ENCODE measurements at regions not wholly inside any gene's neighbourhood (a gene's known extent, or its start where the extent isn't known, plus 50 kb on each side); places are given as distances from the start of the nearest gene placed in this dataset.

GRCh38 chr3:76565496-76566210 is 474.2 kb upstream of the ROBO2 start:
- no peak overlapping the region for H3K9ac ChIP-seq (ENCODE audit: low read depth, low read length)
- H3K36me3 ChIP-seq (ENCODE audit: insufficient read depth, low read length) = no peaks in the 10 kb centered on the region
- H3K4me1 ChIP-seq (ENCODE audit: insufficient read depth, low read length) = peaks cover 15% of the 10 kb centered on the region; the same call in 1 of the 2 replicates
- no peaks in the 10 kb centered on the region for H3K9me3 ChIP-seq (ENCODE audit: control insufficient read depth, insufficient read depth, low read length)

GRCh38 chr3:76566211-76566534 is 473.7 kb upstream of the ROBO2 start:
- Histone ChIP-seq H3K4me1 (ENCODE audit: insufficient read depth, low read length) (peaks cover 13% of the 10 kb centered on the region; the same call in 1 of the 2 replicates), H3K9me3 (ENCODE audit: control insufficient read depth, insufficient read depth, low read length) (no peaks in the 10 kb centered on the region), H3K36me3 (ENCODE audit: insufficient read depth, low read length) (no peaks in the 10 kb centered on the region), H3K9ac (ENCODE audit: low read depth, low read length) (no peak overlapping the region)

GRCh38 chr3:76566904-76567303 is 473.0 kb upstream of the ROBO2 start:
- peaks cover 6% of the 10 kb centered on the region; the same call in 1 of the 2 replicates for H3K4me1 ChIP-seq (ENCODE audit: insufficient read depth, low read length)
- H3K9me3 ChIP-seq (ENCODE audit: control insufficient read depth, insufficient read depth, low read length) = no peaks in the 10 kb centered on the region
- H3K36me3 ChIP-seq (ENCODE audit: insufficient read depth, low read length) = no peaks in the 10 kb centered on the region
- no peak overlapping the region for H3K9ac ChIP-seq (ENCODE audit: low read depth, low read length)

GRCh38 chr3:76570436-76571057 is 469.4 kb upstream of the ROBO2 start:
- no peaks in the 10 kb centered on the region for H3K4me1 ChIP-seq (ENCODE audit: insufficient read depth, low read length)
- no peaks in the 10 kb centered on the region for H3K36me3 ChIP-seq (ENCODE audit: insufficient read depth, low read length)
- H3K9ac ChIP-seq (ENCODE audit: low read depth, low read length) = no peak overlapping the region
- H3K9me3 ChIP-seq (ENCODE audit: control insufficient read depth, insufficient read depth, low read length) = no peaks in the 10 kb centered on the region

- no peaks in the 10 kb centered on the region for H3K9me3 ChIP-seq (ENCODE audit: control insufficient read depth, insufficient read depth, low read length)
- no peak overlapping the region for H3K9ac ChIP-seq (ENCODE audit: low read depth, low read length)
- no peaks in the 10 kb centered on the region for H3K4me1 ChIP-seq (ENCODE audit: insufficient read depth, low read length)
- H3K36me3 ChIP-seq (ENCODE audit: insufficient read depth, low read length) = no peaks in the 10 kb centered on the region
These were observed 463.7 kb upstream of the ROBO2 start for GRCh38 chr3:76576201-76576600.

- H3K4me1 ChIP-seq (ENCODE audit: insufficient read depth, low read length) = no peaks in the 10 kb centered on the region
- H3K36me3 ChIP-seq (ENCODE audit: insufficient read depth, low read length) = no peaks in the 10 kb centered on the region
- no peaks in the 10 kb centered on the region for H3K9me3 ChIP-seq (ENCODE audit: control insufficient read depth, insufficient read depth, low read length)
- H3K9ac ChIP-seq (ENCODE audit: low read depth, low read length) = no peak overlapping the region
These were observed 457.8 kb upstream of the ROBO2 start for GRCh38 chr3:76582098-76582497.

- Histone ChIP-seq H3K4me1 (ENCODE audit: insufficient read depth, low read length) (no peaks in the 10 kb centered on the region), H3K36me3 (ENCODE audit: insufficient read depth, low read length) (no peaks in the 10 kb centered on the region), H3K9ac (ENCODE audit: low read depth, low read length) (no peak overlapping the region), H3K9me3 (ENCODE audit: control insufficient read depth, insufficient read depth, low read length) (no peaks in the 10 kb centered on the region)
These were observed 457.1 kb upstream of the ROBO2 start for GRCh38 chr3:76582632-76583378.

- Histone ChIP-seq H3K36me3 (ENCODE audit: insufficient read depth, low read length) (no peaks in the 10 kb centered on the region), H3K9me3 (ENCODE audit: control insufficient read depth, insufficient read depth, low read length) (no peaks in the 10 kb centered on the region), H3K9ac (ENCODE audit: low read depth, low read length) (no peak overlapping the region), H3K4me1 (ENCODE audit: insufficient read depth, low read length) (no peaks in the 10 kb centered on the region)
These were observed 454.0 kb upstream of the ROBO2 start for GRCh38 chr3:76585794-76586392.

- no peaks in the 10 kb centered on the region for H3K36me3 ChIP-seq (ENCODE audit: insufficient read depth, low read length)
These were observed 453.4 kb upstream of the ROBO2 start for GRCh38 chr3:76586471-76586870.

GRCh38 chr3:76610150-76610549 is 429.7 kb upstream of the ROBO2 start:
- Histone ChIP-seq H3K9me3 (ENCODE audit: control insufficient read depth, insufficient read depth, low read length) (no peaks in the 10 kb centered on the region), H3K4me1 (ENCODE audit: insufficient read depth, low read length) (no peaks in the 10 kb centered on the region), H3K36me3 (ENCODE audit: insufficient read depth, low read length) (no peaks in the 10 kb centered on the region), H3K9ac (ENCODE audit: low read depth, low read length) (no peak overlapping the region)

More at GRCh38 chr3:76586471-76586870, 453.4 kb upstream of the ROBO2 start:
- H3K9ac ChIP-seq (ENCODE audit: low read depth, low read length) = no peak overlapping the region
- H3K4me1 ChIP-seq (ENCODE audit: insufficient read depth, low read length) = no peaks in the 10 kb centered on the region
- no peaks in the 10 kb centered on the region for H3K9me3 ChIP-seq (ENCODE audit: control insufficient read depth, insufficient read depth, low read length)

GRCh38 chr3:76615719-76616118 is 424.2 kb upstream of the ROBO2 start:
- no peaks in the 10 kb centered on the region for H3K36me3 ChIP-seq (ENCODE audit: insufficient read depth, low read length)
- H3K4me1 ChIP-seq (ENCODE audit: insufficient read depth, low read length) = no peaks in the 10 kb centered on the region
- H3K9ac ChIP-seq (ENCODE audit: low read depth, low read length) = no peak overlapping the region
- no peaks in the 10 kb centered on the region for H3K9me3 ChIP-seq (ENCODE audit: control insufficient read depth, insufficient read depth, low read length)

- no peak overlapping the region for H3K9ac ChIP-seq (ENCODE audit: low read depth, low read length)
- no peaks in the 10 kb centered on the region for H3K4me1 ChIP-seq (ENCODE audit: insufficient read depth, low read length)
- H3K36me3 ChIP-seq (ENCODE audit: insufficient read depth, low read length) = no peaks in the 10 kb centered on the region
- H3K9me3 ChIP-seq (ENCODE audit: control insufficient read depth, insufficient read depth, low read length) = no peaks in the 10 kb centered on the region
These were observed 415.7 kb upstream of the ROBO2 start for GRCh38 chr3:76624164-76624563.

GRCh38 chr3:76627236-76627635 is 412.7 kb upstream of the ROBO2 start:
- Histone ChIP-seq H3K9me3 (ENCODE audit: control insufficient read depth, insufficient read depth, low read length) (no peaks in the 10 kb centered on the region), H3K36me3 (ENCODE audit: insufficient read depth, low read length) (no peaks in the 10 kb centered on the region), H3K4me1 (ENCODE audit: insufficient read depth, low read length) (no peaks in the 10 kb centered on the region), H3K9ac (ENCODE audit: low read depth, low read length) (no peak overlapping the region)

GRCh38 chr3:76631251-76631650 is 408.6 kb upstream of the ROBO2 start:
- H3K9ac ChIP-seq (ENCODE audit: low read depth, low read length) = no peak overlapping the region
- peaks cover 10% of the 10 kb centered on the region for H3K4me1 ChIP-seq (ENCODE audit: insufficient read depth, low read length)
- no peaks in the 10 kb centered on the region for H3K9me3 ChIP-seq (ENCODE audit: control insufficient read depth, insufficient read depth, low read length)
- no peaks in the 10 kb centered on the region for H3K36me3 ChIP-seq (ENCODE audit: insufficient read depth, low read length)
